Brain microvascular endothelial cell (primary cell): ENCODE measurements at regions not wholly inside any gene's neighbourhood (a gene's known extent, or its start where the extent isn't known, plus 50 kb on each side); places are given as distances from the start of the nearest gene placed in this dataset.

Source experiments
- DNase-seq: peaks from one replicate; pipeline ENCODE4 v3.0.0-alpha.2; 2020
- H3K27ac ChIP-seq: fragments of 250-450 bp; sonication (Bioruptor Pico); 2 replicates; pipeline ENCODE4 v1.5.1; 2020; ENCODE audit warnings: mild to moderate bottlenecking, moderate library complexity
- H3K27me3 ChIP-seq: fragments of 250-450 bp; sonication (Bioruptor Pico); replicated peaks from 2 replicates; pipeline ENCODE4 v1.5.1; 2020; ENCODE audit warnings: mild to moderate bottlenecking
- H3K36me3 ChIP-seq: fragments of 250-450 bp; sonication (Bioruptor Pico); replicated peaks from 2 replicates; pipeline ENCODE4 v1.5.1; 2020; ENCODE audit warnings: mild to moderate bottlenecking
- H3K4me3 ChIP-seq: 2 replicates; pipeline ENCODE4 v1.5.1; 2011; ENCODE audit warnings: low read depth, mild to moderate bottlenecking, control low read depth, low read length, moderate library complexity
- in situ Hi-C: cut with HindIII; loops from 2 replicates; pipeline ENCODE4 v1.10.0; 2017; ENCODE audit warnings: low sequenced_read_pairs, low pct_ligation_motif_present
- TF ChIP-seq, protein P1 (sequence below): IDR thresholded peaks from 2 replicates; pipeline ENCODE4 v1.5.1; 2011; ENCODE audit warnings: low read depth, mild to moderate bottlenecking, moderate library complexity, low read length, control low read depth, inconsistent platforms; ENCODE audit errors: missing control alignments

DNA sequence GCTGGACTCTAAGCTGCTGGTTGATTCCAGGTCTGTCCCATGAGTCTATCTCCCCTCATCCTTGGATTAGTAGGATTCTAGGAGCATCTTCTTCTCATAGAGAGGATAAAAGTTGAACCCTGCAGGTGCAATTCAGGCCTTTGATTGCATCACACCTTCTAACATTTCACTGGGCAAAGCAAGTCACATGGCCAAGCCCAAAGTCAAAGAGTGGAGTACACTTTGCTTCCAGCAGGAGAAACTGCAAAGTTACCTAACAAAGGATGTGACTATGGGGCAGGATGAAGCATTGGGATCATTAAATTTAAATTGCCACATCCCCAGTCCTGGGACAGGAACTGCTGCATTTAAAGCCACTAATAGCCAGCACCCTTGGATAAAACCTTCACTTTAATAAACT lies 51.0 kb upstream of the EGFLAM start:
- no peak overlapping the region for H3K4me3 ChIP-seq
- H3K27me3 ChIP-seq = peaks cover 3% of the 10 kb centered on the region
- TF ChIP-seq, protein P1, sequence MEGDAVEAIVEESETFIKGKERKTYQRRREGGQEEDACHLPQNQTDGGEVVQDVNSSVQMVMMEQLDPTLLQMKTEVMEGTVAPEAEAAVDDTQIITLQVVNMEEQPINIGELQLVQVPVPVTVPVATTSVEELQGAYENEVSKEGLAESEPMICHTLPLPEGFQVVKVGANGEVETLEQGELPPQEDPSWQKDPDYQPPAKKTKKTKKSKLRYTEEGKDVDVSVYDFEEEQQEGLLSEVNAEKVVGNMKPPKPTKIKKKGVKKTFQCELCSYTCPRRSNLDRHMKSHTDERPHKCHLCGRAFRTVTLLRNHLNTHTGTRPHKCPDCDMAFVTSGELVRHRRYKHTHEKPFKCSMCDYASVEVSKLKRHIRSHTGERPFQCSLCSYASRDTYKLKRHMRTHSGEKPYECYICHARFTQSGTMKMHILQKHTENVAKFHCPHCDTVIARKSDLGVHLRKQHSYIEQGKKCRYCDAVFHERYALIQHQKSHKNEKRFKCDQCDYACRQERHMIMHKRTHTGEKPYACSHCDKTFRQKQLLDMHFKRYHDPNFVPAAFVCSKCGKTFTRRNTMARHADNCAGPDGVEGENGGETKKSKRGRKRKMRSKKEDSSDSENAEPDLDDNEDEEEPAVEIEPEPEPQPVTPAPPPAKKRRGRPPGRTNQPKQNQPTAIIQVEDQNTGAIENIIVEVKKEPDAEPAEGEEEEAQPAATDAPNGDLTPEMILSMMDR = peak; percentile 28
- H3K27ac ChIP-seq = no peak overlapping the region
- H3K36me3 ChIP-seq = no peaks in the 10 kb centered on the region
- in situ Hi-C loops = no loop called here
- no peak for DNase-seq

- H3K4me3 ChIP-seq = no peak overlapping the region
- H3K36me3 ChIP-seq = no peaks in the 10 kb centered on the region
- TF ChIP-seq, protein P1 = no peak
- peaks cover 3% of the 10 kb centered on the region for H3K27me3 ChIP-seq
- in situ Hi-C loops = no loop called here
- no peak overlapping the region for H3K27ac ChIP-seq
- no peak for DNase-seq
Measured at GRCh38 chr5:38202741-38203140, 55.6 kb upstream of the EGFLAM start.

DNA sequence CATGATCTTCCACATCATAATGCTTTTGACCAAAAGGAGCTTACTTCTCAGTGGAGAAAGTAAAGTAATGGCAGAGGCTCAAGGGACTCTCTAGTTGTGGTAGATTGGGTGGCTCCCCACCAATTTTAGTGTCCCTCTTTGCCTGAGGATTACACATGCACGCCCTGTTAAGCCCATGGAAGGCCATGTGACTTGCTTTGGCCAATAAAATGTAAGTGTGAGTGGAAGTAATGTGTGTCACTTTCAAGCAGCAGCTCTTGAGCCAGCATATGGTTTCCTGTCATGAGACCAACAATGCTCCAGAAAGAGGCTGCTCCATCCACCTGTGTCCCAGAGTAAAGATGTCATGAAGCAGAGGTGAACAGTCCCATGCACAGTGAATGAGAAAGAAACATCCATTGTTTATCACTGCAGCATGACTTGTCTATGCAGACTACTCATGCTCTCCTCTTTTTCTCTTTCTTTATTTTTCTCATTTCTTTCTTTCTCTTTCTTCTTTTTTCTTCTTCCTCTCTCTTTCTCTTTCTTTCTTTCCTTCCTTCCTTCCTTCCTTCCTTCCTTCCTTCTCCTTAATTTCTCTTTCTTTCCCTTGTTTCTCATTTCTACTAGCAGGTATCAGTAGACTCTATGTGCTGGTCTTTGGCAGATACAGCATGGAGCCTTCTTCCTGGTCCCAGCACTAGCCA lies 57.3 kb upstream of the EGFLAM start:
- H3K27me3 ChIP-seq = peaks cover 3% of the 10 kb centered on the region
- no peak overlapping the region for H3K27ac ChIP-seq
- in situ Hi-C loops = no loop called here
- DNase-seq = no peak
- no peaks in the 10 kb centered on the region for H3K36me3 ChIP-seq
- no peak overlapping the region for H3K4me3 ChIP-seq
- TF ChIP-seq, protein P1 = no peak

DNA sequence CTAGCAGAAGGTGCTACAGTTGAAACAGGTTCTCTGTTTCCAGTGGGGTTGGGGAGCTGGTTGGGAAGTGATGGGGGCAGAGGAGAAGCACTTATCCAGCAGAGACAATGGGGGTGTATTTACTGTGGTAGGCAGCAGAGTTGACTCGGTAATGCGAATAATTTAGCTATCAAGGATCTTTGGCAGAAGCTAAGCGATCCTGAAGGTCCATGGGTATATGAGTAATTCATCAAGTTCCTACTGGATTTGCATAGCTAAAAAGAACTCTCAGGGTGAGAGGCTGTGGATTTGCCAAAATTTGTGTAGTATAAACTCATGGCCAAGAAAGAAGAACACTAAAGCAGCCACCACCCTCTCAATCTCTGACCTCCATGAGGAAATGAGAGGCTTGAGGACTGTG lies 61.2 kb upstream of the EGFLAM start:
- TF ChIP-seq, protein P1 = no peak
- no peak overlapping the region for H3K27ac ChIP-seq

GRCh38 chr5:38193015-38193581 lies 65.3 kb upstream of the EGFLAM start:
- Histone ChIP-seq H3K27ac (no peak overlapping the region), H3K36me3 (no peaks in the 10 kb centered on the region), H3K27me3 (peaks cover 12% of the 10 kb centered on the region), H3K4me3 (no peak overlapping the region)
- in situ Hi-C loops = loop anchor here (25.0 kb wide), 1 partner anchor 356 kb away; the partner anchor contains the start of gene GDNF
- TF ChIP-seq, protein P1 = peak; percentile 94
- DNase-seq = peak; percentile 52

More for the DNA sequence above, 61.2 kb upstream of the EGFLAM start:
- Histone ChIP-seq H3K36me3 (no peaks in the 10 kb centered on the region), H3K27me3 (peaks cover 12% of the 10 kb centered on the region), H3K4me3 (no peak overlapping the region)
- DNase-seq = no peak
- in situ Hi-C loops = loop anchor here (25.0 kb wide), 1 partner anchor 360 kb away; the partner anchor contains the start of gene GDNF

GRCh38 chr5:38191693-38192092 lies 66.7 kb upstream of the EGFLAM start:
- TF ChIP-seq, protein P1 = no peak
- in situ Hi-C loops = loop anchor here (25.0 kb wide), 1 partner anchor 354 kb away; the partner anchor contains the start of gene GDNF
- Histone ChIP-seq H3K27me3 (peaks cover 12% of the 10 kb centered on the region), H3K36me3 (no peaks in the 10 kb centered on the region), H3K4me3 (no peak overlapping the region), H3K27ac (no peak overlapping the region)
- DNase-seq = no peak
